ENCODE measurements at regions not wholly inside any gene's neighbourhood (a gene's known extent, or its start where the extent isn't known, plus 50 kb on each side); places are given as distances from the start of the nearest gene placed in this dataset.

DNA sequence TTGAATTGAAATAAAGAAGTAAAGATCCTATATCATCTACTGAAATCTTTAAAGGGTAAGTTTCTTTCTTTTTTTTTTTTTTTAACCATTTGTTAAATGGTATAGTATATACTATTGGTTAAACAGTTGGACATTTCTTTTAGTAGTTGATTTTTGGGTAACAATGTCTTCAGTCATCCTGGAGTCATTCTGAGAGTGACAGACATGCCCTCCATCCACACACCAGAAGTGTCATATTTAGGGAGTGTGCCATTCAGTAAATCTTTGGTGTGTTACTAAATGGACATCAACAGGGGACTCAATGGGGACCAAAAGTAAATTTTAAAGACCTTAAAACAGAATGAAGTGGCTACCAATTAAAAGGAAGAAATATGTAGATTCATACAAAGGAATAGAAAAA is 50.8 kb upstream of the SLC39A10 start:
- no peak overlapping the region for H3K9ac ChIP-seq (ENCODE audit: low read length)
- TF ChIP-seq, protein P1, sequence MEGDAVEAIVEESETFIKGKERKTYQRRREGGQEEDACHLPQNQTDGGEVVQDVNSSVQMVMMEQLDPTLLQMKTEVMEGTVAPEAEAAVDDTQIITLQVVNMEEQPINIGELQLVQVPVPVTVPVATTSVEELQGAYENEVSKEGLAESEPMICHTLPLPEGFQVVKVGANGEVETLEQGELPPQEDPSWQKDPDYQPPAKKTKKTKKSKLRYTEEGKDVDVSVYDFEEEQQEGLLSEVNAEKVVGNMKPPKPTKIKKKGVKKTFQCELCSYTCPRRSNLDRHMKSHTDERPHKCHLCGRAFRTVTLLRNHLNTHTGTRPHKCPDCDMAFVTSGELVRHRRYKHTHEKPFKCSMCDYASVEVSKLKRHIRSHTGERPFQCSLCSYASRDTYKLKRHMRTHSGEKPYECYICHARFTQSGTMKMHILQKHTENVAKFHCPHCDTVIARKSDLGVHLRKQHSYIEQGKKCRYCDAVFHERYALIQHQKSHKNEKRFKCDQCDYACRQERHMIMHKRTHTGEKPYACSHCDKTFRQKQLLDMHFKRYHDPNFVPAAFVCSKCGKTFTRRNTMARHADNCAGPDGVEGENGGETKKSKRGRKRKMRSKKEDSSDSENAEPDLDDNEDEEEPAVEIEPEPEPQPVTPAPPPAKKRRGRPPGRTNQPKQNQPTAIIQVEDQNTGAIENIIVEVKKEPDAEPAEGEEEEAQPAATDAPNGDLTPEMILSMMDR (IDR thresholded peaks at IDR 0.05; ENCODE audit: insufficient read depth, low read depth, low read length) = no peak
- H3K4me3 ChIP-seq (ENCODE audit: insufficient read depth, low read depth, low read length) = no peak overlapping the region
- FAIRE-seq (no peak), DNase-seq (ENCODE audit: low read depth) (no peak)
- H3K9me3 ChIP-seq (ENCODE audit: insufficient read depth, low read depth, low read length) = no peaks in the 10 kb centered on the region
- H2AFZ ChIP-seq (ENCODE audit: low read depth, low read length) = no peak overlapping the region
- H3K4me1 ChIP-seq (ENCODE audit: insufficient read depth, low read length) = peaks cover 2% of the 10 kb centered on the region
- no peak overlapping the region for H3K4me2 ChIP-seq (ENCODE audit: low read length)
- H3K27me3 ChIP-seq (ENCODE audit: insufficient read depth, low read length) = no peaks in the 10 kb centered on the region
- no peak overlapping the region for H3K27ac Mint-ChIP-seq (ENCODE audit: unreplicated experiment)
- no peaks in the 10 kb centered on the region for H3K36me3 ChIP-seq (ENCODE audit: insufficient read depth, low read length)
- H3K36me3 Mint-ChIP-seq (ENCODE audit: low read depth, unreplicated experiment) = no peaks in the 10 kb centered on the region
- no peaks in the 10 kb centered on the region for H3K27me3 Mint-ChIP-seq (ENCODE audit: low read depth, unreplicated experiment)
- no peaks in the 10 kb centered on the region for H4K20me1 ChIP-seq (ENCODE audit: insufficient read depth, low read length)
- no peak overlapping the region for H3K4me3 Mint-ChIP-seq (ENCODE audit: unreplicated experiment)
- H3K4me1 Mint-ChIP-seq (ENCODE audit: low read depth, unreplicated experiment) = peaks cover 13% of the 10 kb centered on the region
- no peak overlapping the region for H3K27ac ChIP-seq (ENCODE audit: low read depth, low read length)
- no peaks in the 10 kb centered on the region for H3K79me2 ChIP-seq (ENCODE audit: insufficient read depth, low read length)
- H3K9me3 Mint-ChIP-seq (ENCODE audit: unreplicated experiment) = no peaks in the 10 kb centered on the region

DNA sequence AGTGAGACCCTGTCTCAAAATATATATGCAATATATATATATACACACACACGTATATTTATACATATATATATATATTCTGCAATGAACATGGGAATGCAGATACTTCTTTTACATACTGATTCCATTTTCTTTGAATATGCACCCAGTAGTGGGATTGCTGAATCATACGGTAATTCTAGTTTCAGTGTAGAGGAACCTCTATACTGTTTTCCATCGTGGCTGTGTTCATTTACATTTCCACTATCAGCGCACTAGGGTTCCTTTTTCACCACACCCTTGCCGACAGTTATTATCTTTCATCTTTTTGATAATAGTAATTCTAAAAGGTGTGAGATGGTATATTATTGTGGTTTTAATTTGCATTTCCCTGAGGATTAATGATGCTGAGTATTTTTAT is 52.3 kb upstream of the SLC39A10 start:
- TF ChIP-seq EZH2 (IDR thresholded peaks at IDR 0.05; ENCODE audit: insufficient read depth, low read length) = no peak
- TF ChIP-seq, protein P1 (IDR thresholded peaks at IDR 0.05; ENCODE audit: insufficient read depth, low read depth, low read length) = no peak
- Histone ChIP-seq H3K36me3 (ENCODE audit: insufficient read depth, low read length) (no peaks in the 10 kb centered on the region), H3K4me1 (ENCODE audit: insufficient read depth, low read length) (peaks cover 2% of the 10 kb centered on the region), H3K9ac (ENCODE audit: low read length) (no peak overlapping the region), H4K20me1 (ENCODE audit: insufficient read depth, low read length) (no peaks in the 10 kb centered on the region), H3K27me3 (ENCODE audit: insufficient read depth, low read length) (no peaks in the 10 kb centered on the region), H3K79me2 (ENCODE audit: insufficient read depth, low read length) (no peaks in the 10 kb centered on the region), H3K4me3 (ENCODE audit: insufficient read depth, low read depth, low read length) (no peak overlapping the region), H2AFZ (ENCODE audit: low read depth, low read length) (no peak overlapping the region), H3K9me3 (ENCODE audit: insufficient read depth, low read depth, low read length) (no peaks in the 10 kb centered on the region), H3K4me2 (ENCODE audit: low read length) (no peak overlapping the region), H3K27ac (ENCODE audit: low read depth, low read length) (no peak overlapping the region)
- no peak for FAIRE-seq
- no peak for DNase-seq (ENCODE audit: low read depth)
- H3K36me3 Mint-ChIP-seq (ENCODE audit: low read depth, unreplicated experiment) = no peaks in the 10 kb centered on the region
- H3K4me3 Mint-ChIP-seq (ENCODE audit: unreplicated experiment) = no peak overlapping the region
- no peak overlapping the region for H3K27ac Mint-ChIP-seq (ENCODE audit: unreplicated experiment)
- no peaks in the 10 kb centered on the region for H3K27me3 Mint-ChIP-seq (ENCODE audit: low read depth, unreplicated experiment)
- H3K9me3 Mint-ChIP-seq (ENCODE audit: unreplicated experiment) = no peaks in the 10 kb centered on the region
- H3K4me1 Mint-ChIP-seq (ENCODE audit: low read depth, unreplicated experiment) = peaks cover 17% of the 10 kb centered on the region

DNA sequence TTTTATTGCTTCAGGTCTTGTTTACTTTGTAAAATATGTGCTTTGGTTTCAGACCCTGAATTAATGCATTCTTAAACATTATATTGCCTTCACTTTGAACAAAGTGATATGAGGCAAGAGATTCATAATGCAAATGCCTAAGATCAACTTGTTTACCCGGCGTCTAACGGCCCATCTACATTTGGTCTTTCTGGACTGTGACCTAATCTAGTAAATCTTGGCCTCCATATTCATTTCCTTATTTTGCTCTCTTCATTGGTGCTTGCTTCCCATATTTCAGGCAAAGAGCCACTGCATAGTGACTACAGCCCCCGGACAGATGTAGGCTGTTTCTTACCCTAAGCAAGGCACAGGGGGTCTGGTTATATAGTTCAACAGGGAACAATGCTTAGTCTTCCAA is 53.0 kb upstream of the SLC39A10 start:
- H3K36me3 Mint-ChIP-seq (ENCODE audit: low read depth, unreplicated experiment) = no peaks in the 10 kb centered on the region
- no peak overlapping the region for H2AFZ ChIP-seq (ENCODE audit: low read depth, low read length)
- H3K27me3 ChIP-seq (ENCODE audit: insufficient read depth, low read length) = no peaks in the 10 kb centered on the region
- TF ChIP-seq EZH2 (IDR thresholded peaks at IDR 0.05; ENCODE audit: insufficient read depth, low read length) = no peak
- TF ChIP-seq, protein P1 (IDR thresholded peaks at IDR 0.05; ENCODE audit: insufficient read depth, low read depth, low read length) = no peak
- peaks cover 13% of the 10 kb centered on the region for H3K4me1 Mint-ChIP-seq (ENCODE audit: low read depth, unreplicated experiment)
- H3K4me1 ChIP-seq (ENCODE audit: insufficient read depth, low read length) = peaks cover 2% of the 10 kb centered on the region
- no peaks in the 10 kb centered on the region for H3K27me3 Mint-ChIP-seq (ENCODE audit: low read depth, unreplicated experiment)
- H3K27ac Mint-ChIP-seq (ENCODE audit: unreplicated experiment) = peak overlapping the region; percentile 41
- no peak overlapping the region for H3K4me3 ChIP-seq (ENCODE audit: insufficient read depth, low read depth, low read length)
- no peaks in the 10 kb centered on the region for H3K9me3 ChIP-seq (ENCODE audit: insufficient read depth, low read depth, low read length)
- FAIRE-seq = no peak
- no peak for DNase-seq (ENCODE audit: low read depth)
- H3K27ac ChIP-seq (ENCODE audit: low read depth, low read length) = no peak overlapping the region
- no peak overlapping the region for H3K9ac ChIP-seq (ENCODE audit: low read length)
- H3K9me3 Mint-ChIP-seq (ENCODE audit: unreplicated experiment) = no peaks in the 10 kb centered on the region
- no peaks in the 10 kb centered on the region for H3K36me3 ChIP-seq (ENCODE audit: insufficient read depth, low read length)
- no peak overlapping the region for H3K4me3 Mint-ChIP-seq (ENCODE audit: unreplicated experiment)
- H3K79me2 ChIP-seq (ENCODE audit: insufficient read depth, low read length) = no peaks in the 10 kb centered on the region
- no peaks in the 10 kb centered on the region for H4K20me1 ChIP-seq (ENCODE audit: insufficient read depth, low read length)
- no peak overlapping the region for H3K4me2 ChIP-seq (ENCODE audit: low read length)
